ENCODE measurements at regions not wholly inside any gene's neighbourhood (a gene's known extent, or its start where the extent isn't known, plus 50 kb on each side); places are given as distances from the start of the nearest gene placed in this dataset.

DNA sequence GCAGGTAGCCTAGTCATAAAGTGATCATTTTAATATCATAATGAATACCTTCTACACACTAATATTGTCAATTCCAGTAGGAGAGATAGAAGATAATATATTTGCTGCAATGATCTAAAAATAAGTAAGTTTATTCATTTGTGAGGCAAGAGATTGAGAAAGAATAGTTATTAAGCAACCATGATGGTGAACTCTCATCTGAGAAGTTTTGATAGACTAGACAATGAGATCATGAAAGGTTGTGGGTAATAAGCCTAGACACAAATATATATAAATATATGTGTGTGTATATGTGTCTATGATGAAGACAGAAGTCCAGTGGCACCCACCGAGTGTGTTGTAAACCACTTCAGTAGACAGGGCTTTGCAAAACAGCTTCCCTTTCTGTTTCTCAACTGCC is 181.0 kb upstream of the CHST9 start:
- H3K36me3 ChIP-seq, result no peaks in the 10 kb centered on the region
- no peaks in the 10 kb centered on the region for H3K27me3 ChIP-seq (replicated peaks in 1 of 7)
- H3K4me1 ChIP-seq, result no peaks in the 10 kb centered on the region
- WGBS, 5 donors, result 70 to 96% (median 83%) methylated on average over 1 of the region's 1 CpG
- intact Hi-C loops (cut with DNase I; ENCODE audit: low total_unique reads), result loop anchor here (10.0 kb wide), 1 partner anchor 229 kb away; no protein-coding TSS in a partner anchor
- H3K9me3 ChIP-seq, result no peaks in the 10 kb centered on the region
- no peak overlapping the region for H3K4me3 ChIP-seq
- no peak overlapping the region for H3K27ac ChIP-seq
- TF ChIP-seq POLR2A (IDR thresholded peaks at IDR 0.05) (no peak), POLR2AphosphoS5 (IDR thresholded peaks at IDR 0.05) (no peak)
- TF ChIP-seq, protein P1, sequence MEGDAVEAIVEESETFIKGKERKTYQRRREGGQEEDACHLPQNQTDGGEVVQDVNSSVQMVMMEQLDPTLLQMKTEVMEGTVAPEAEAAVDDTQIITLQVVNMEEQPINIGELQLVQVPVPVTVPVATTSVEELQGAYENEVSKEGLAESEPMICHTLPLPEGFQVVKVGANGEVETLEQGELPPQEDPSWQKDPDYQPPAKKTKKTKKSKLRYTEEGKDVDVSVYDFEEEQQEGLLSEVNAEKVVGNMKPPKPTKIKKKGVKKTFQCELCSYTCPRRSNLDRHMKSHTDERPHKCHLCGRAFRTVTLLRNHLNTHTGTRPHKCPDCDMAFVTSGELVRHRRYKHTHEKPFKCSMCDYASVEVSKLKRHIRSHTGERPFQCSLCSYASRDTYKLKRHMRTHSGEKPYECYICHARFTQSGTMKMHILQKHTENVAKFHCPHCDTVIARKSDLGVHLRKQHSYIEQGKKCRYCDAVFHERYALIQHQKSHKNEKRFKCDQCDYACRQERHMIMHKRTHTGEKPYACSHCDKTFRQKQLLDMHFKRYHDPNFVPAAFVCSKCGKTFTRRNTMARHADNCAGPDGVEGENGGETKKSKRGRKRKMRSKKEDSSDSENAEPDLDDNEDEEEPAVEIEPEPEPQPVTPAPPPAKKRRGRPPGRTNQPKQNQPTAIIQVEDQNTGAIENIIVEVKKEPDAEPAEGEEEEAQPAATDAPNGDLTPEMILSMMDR (IDR thresholded peaks at IDR 0.05 in 8 of 11, conservative IDR thresholded peaks at IDR 0.05 in 3 of 11), result no peak
- DNase-seq, result no peak

DNA sequence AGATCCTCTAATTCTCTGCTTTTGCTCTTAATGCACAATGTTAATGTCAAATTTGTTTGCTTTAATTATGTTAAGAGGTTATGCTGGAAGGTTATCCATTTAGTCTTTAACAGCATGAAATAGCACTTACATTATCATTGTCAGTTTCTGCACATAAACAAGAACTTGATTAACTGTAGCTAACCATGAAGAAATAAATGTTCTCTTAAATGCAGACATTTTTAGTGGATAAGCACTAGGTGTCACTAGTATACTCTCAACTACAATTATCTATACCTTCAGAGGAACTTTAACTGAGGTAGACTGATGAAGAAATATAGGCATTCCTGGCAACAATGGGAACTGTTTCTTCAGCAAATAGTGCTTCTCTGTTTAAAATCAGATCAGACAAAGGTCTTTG is 178.8 kb upstream of the CHST9 start:
- Histone ChIP-seq H3K4me1 (no peaks in the 10 kb centered on the region), H3K4me3 (no peak overlapping the region), H3K9me3 (no peaks in the 10 kb centered on the region), H3K27me3 (replicated peaks in 1 of 7) (no peaks in the 10 kb centered on the region), H3K36me3 (no peaks in the 10 kb centered on the region), H3K27ac (no peak overlapping the region)
- intact Hi-C loops (cut with DNase I; ENCODE audit: low total_unique reads), result loop anchor here (10.0 kb wide), 1 partner anchor 231 kb away; no protein-coding TSS in a partner anchor
- TF ChIP-seq, protein P1 (IDR thresholded peaks at IDR 0.05 in 8 of 11, conservative IDR thresholded peaks at IDR 0.05 in 3 of 11), result peak in 1 of 11 experiments; percentile 15
- no peak for TF ChIP-seq POLR2A (IDR thresholded peaks at IDR 0.05)
- no peak for TF ChIP-seq POLR2AphosphoS5 (IDR thresholded peaks at IDR 0.05)
- no peak for DNase-seq

DNA sequence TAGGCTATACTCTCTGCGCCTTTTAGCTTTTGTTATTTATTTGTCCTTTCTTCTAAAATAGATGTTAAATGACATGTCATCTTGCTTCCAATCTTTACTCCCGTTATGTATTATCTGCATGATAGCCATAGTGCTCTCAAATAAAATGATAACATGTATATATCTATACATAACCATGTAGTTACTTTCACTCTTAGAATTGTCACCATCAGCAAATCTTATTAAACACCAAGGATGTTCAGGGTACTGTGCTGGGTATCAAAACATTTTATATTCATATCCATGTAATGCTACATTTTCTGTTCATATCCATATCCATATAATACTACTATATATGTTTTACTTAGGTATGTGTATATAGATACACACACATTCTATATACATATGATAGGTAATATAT is 176.4 kb upstream of the CHST9 start:
- TF ChIP-seq POLR2AphosphoS5 (IDR thresholded peaks at IDR 0.05) (no peak), POLR2A (IDR thresholded peaks at IDR 0.05) (no peak)
- TF ChIP-seq, protein P1 (IDR thresholded peaks at IDR 0.05 in 8 of 11, conservative IDR thresholded peaks at IDR 0.05 in 3 of 11), result no peak
- Histone ChIP-seq H3K27me3 (replicated peaks in 1 of 7) (no peaks in the 10 kb centered on the region), H3K9me3 (no peaks in the 10 kb centered on the region), H3K4me1 (no peaks in the 10 kb centered on the region), H3K27ac (no peak overlapping the region), H3K36me3 (no peaks in the 10 kb centered on the region), H3K4me3 (no peak overlapping the region)
- 83 to 99% (median 85%) methylated on average over 2 of the region's 2 CpGs for WGBS, 5 donors
- intact Hi-C loops (cut with DNase I; ENCODE audit: low total_unique reads), result loop anchor here (10.0 kb wide), 1 partner anchor 233 kb away; no protein-coding TSS in a partner anchor
- DNase-seq, result no peak

DNA sequence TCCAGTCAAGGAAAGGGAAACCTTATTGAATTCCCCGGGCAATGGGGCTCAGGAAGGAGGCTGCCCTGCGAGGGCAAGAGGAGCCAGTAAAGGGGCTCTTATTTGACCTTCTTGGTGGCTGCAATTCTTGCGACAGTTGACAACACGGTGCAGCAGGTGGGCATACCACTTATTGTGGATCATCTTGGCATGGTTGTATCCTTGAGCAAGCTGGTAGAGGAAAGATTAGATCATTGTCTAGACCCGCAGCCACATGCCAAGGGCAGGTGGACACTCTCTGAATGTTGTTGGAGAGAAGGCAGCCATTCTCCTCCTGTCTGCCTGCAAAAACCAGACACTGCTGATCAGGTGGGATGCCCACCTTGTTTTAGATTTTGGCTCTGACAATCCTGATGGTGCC is 170.2 kb upstream of the CHST9 start:
- no peaks in the 10 kb centered on the region for H3K36me3 ChIP-seq
- H3K27ac ChIP-seq, result no peak overlapping the region
- no peaks in the 10 kb centered on the region for H3K4me1 ChIP-seq
- H3K27me3 ChIP-seq (replicated peaks in 1 of 7), result no peaks in the 10 kb centered on the region
- 78 to 94% (median 84%) methylated on average over 5 of the region's 5 CpGs for WGBS, 5 donors
- peaks cover 0 to 3% (median 0%) of the 10 kb centered on the region in 8 donors for H3K9me3 ChIP-seq
- no peak overlapping the region for H3K4me3 ChIP-seq
- TF ChIP-seq POLR2AphosphoS5 (IDR thresholded peaks at IDR 0.05) (no peak), POLR2A (IDR thresholded peaks at IDR 0.05) (no peak)
- TF ChIP-seq, protein P1 (IDR thresholded peaks at IDR 0.05 in 8 of 11, conservative IDR thresholded peaks at IDR 0.05 in 3 of 11), result no peak
- no peak for DNase-seq
- intact Hi-C loops (cut with DNase I; ENCODE audit: low total_unique reads), result no loop called here

Data from spleen (tissue), 11 donors.